CD4-positive, alpha-beta T cell (primary cell): ENCODE measurements at regions not wholly inside any gene's neighbourhood (a gene's known extent, or its start where the extent isn't known, plus 50 kb on each side); places are given as distances from the start of the nearest gene placed in this dataset.
A peak's percentile ranks its signal among the peaks of the same experiment; 100 is the strongest.
"Not testable (repeated sequence)": the region's sequence is repeated elsewhere in the genome, so short reads cannot be mapped to it uniquely, and the experiment has no call there.

Experiments used
- ATAC-seq: fragments of 200-7000 bp; cut with Tn5 transposase; one replicate; pipeline ENCODE4 v1.10.0; 2022; ENCODE audit warnings: mild to moderate bottlenecking; ENCODE audit not compliant: poor library complexity
- CTCF ChIA-PET: fragments of 350-600 bp; sonication (Branson Sonifier 250); formaldehyde crosslinking; loops from one replicate; lab custom pipeline; 2021; ENCODE audit warnings: antibody characterized with exemption, inconsistent platforms; lab: Charles Lee
- POLR2A ChIA-PET: fragments of 350-600 bp; sonication (Branson Sonifier 250); formaldehyde crosslinking; loops from one replicate; lab custom pipeline; 2021; ENCODE audit warnings: antibody characterized with exemption, inconsistent platforms; lab: Charles Lee
- DNase-seq, 14 experiments: peaks; one replicate each; pipeline ENCODE4 v3.0.0-alpha.2; 2013 to 2020; ENCODE audit warnings: mixed read lengths in 2 of 14
- H3K27ac ChIP-seq, 2 donors: one replicate each; pipeline versions ENCODE4 v1.5.1 to v1.7.0; 2013; ENCODE audit warnings: low read length in 2 of 2, low read depth in 1 of 2, mild to moderate bottlenecking in 1 of 2
- H3K27me3 ChIP-seq, 2 experiments: 1 replicate in 1 of 2; 2 replicates in 1 of 2; pipeline versions ENCODE4 v1.6.1 to v1.7.0; 2013; ENCODE audit warnings: low read length in 2 of 2, control low read depth in 1 of 2, mild to moderate bottlenecking in 1 of 2, moderate library complexity in 1 of 2; ENCODE audit not compliant: insufficient read depth in 2 of 2, control insufficient read depth in 1 of 2
- H3K36me3 ChIP-seq: one replicate; pipeline ENCODE4 v1.6.1; 2013; ENCODE audit warnings: low read length, control low read depth; ENCODE audit not compliant: insufficient read depth
- H3K4me1 ChIP-seq: one replicate; pipeline ENCODE4 v1.6.1; 2013; ENCODE audit warnings: low read length, control low read depth; ENCODE audit not compliant: insufficient read depth
- H3K4me3 ChIP-seq: one replicate; pipeline ENCODE4 v1.5.1; 2013; ENCODE audit warnings: mild to moderate bottlenecking, low read length, moderate library complexity
- H3K9me3 ChIP-seq, 2 experiments: 1 replicate in 1 of 2; 2 replicates in 1 of 2; pipeline versions ENCODE4 v1.6.1 to v1.7.0; 2013; ENCODE audit warnings: low read length in 2 of 2, mild to moderate bottlenecking in 2 of 2, control low read depth in 1 of 2, moderate library complexity in 1 of 2; ENCODE audit not compliant: control insufficient read depth in 1 of 2, insufficient read depth in 1 of 2
- H3K27ac Mint-ChIP-seq: one replicate; pipeline ENCODE4 v1.8.0; 2020; ENCODE audit warnings: mixed read lengths
- H3K27me3 Mint-ChIP-seq: one replicate; pipeline ENCODE4 v1.8.0; 2021; ENCODE audit warnings: mixed read lengths
- H3K36me3 Mint-ChIP-seq: one replicate; pipeline ENCODE4 v1.8.0; 2021; ENCODE audit warnings: low read depth, mixed read lengths
- H3K4me1 Mint-ChIP-seq: one replicate; pipeline ENCODE4 v1.8.0; 2021; ENCODE audit warnings: low read depth, mixed read lengths
- H3K4me3 Mint-ChIP-seq: one replicate; pipeline ENCODE4 v1.8.0; 2020; ENCODE audit warnings: mild to moderate bottlenecking, mixed read lengths
- H3K9me3 Mint-ChIP-seq: one replicate; pipeline ENCODE4 v1.8.0; 2020; ENCODE audit warnings: mixed read lengths
- CTCF ChIP-seq: fragments of 200-600 bp; IDR thresholded peaks from one replicate; pipeline ENCODE4 v1.8.0; 2022; ENCODE audit warnings: antibody characterized with exemption, mild to moderate bottlenecking
- intact Hi-C, 2 experiments: fragments of 100-400 bp; cut with DNase I in 1 of 2; cut with micrococcal nuclease in 1 of 2; formaldehyde crosslinking; loops; one replicate each; pipeline versions ENCODE4 v1.15.1 to v1.9.0; 2023 to 2025; cut with DNase I, micrococcal nuclease

GRCh38 chr5:62223312-62223670 lies 82.7 kb upstream of the KIF2A start:
- H3K4me3 ChIP-seq, H3K36me3 ChIP-seq, H3K36me3 Mint-ChIP-seq, H3K9me3 ChIP-seq, H3K27ac ChIP-seq, H3K9me3 Mint-ChIP-seq, H3K27me3 Mint-ChIP-seq, CTCF ChIA-PET, H3K27me3 ChIP-seq, H3K4me1 ChIP-seq: not testable (repeated sequence)
- TF ChIP-seq CTCF: peak; percentile 55
- H3K4me3 Mint-ChIP-seq: peak overlapping the region; percentile 75
- H3K4me1 Mint-ChIP-seq: peaks cover 18% of the 10 kb centered on the region
- DNase-seq (peak in 11 of 14 experiments; percentile 61 to 82 (median 69)), ATAC-seq (peak; percentile 98)
- peak overlapping the region; percentile 79 for H3K27ac Mint-ChIP-seq
- POLR2A ChIA-PET: interaction anchor here (0.7 to 2.3 kb wide), 2 partner anchors 36 to 82 kb away, joined by 3 to 12 read pairs; partner anchors contain the start of gene KIF2A
- intact Hi-C loops: loop anchor here (10.0 kb wide), 1 partner anchor 82 kb away; the partner anchor contains the start of gene KIF2A (in 2 of the 2)

- not testable (repeated sequence) for H3K4me1 ChIP-seq, H3K27me3 Mint-ChIP-seq, H3K36me3 ChIP-seq, H3K36me3 Mint-ChIP-seq, H3K27ac ChIP-seq, H3K9me3 ChIP-seq, H3K4me3 ChIP-seq, H3K27me3 ChIP-seq, ATAC-seq, H3K9me3 Mint-ChIP-seq
- CTCF ChIA-PET: interaction anchor here (0.8 to 1.2 kb wide), 6 partner anchors 35 to 131 kb away, joined by 3 to 8 read pairs (median 3); no protein-coding TSS in a partner anchor
- peak; percentile 74 for TF ChIP-seq CTCF
- POLR2A ChIA-PET: interaction anchor here (0.9 to 2.3 kb wide), 3 partner anchors 81 to 187 kb away, joined by 3 to 12 read pairs (median 4); partner anchors contain the start of genes DIMT1, IPO11 and KIF2A
- peak in 2 of 14 experiments; percentile 15 to 25 for DNase-seq
- intact Hi-C loops: loop anchor here (1.0 to 10.0 kb wide), 4 partner anchors 37 to 130 kb away; partner anchors contain the start of gene KIF2A (in 2 of the 2)
- H3K27ac Mint-ChIP-seq: peak overlapping the region; percentile 68
- H3K4me3 Mint-ChIP-seq: peak overlapping the region; percentile 75
- H3K4me1 Mint-ChIP-seq: peaks cover 18% of the 10 kb centered on the region
Measured at GRCh38 chr5:62224987-62225601, 80.9 kb upstream of the KIF2A start.

GRCh38 chr5:62230876-62231388 lies 75.1 kb upstream of the KIF2A start:
- H3K36me3 Mint-ChIP-seq, CTCF ChIA-PET, H3K4me3 ChIP-seq, H3K27me3 ChIP-seq, H3K4me1 ChIP-seq, H3K27me3 Mint-ChIP-seq, H3K9me3 ChIP-seq, H3K36me3 ChIP-seq, H3K4me3 Mint-ChIP-seq, H3K27ac Mint-ChIP-seq, ATAC-seq, POLR2A ChIA-PET, H3K9me3 Mint-ChIP-seq, H3K4me1 Mint-ChIP-seq, H3K27ac ChIP-seq, DNase-seq: not testable (repeated sequence)
- intact Hi-C loops: loop anchor here in 1 of 2 experiments (10.0 kb wide), 1 partner anchor 54 kb away; no protein-coding TSS in a partner anchor
